ENCODE measurements at regions not wholly inside any gene's neighbourhood (a gene's known extent, or its start where the extent isn't known, plus 50 kb on each side); places are given as distances from the start of the nearest gene placed in this dataset.
A peak's percentile ranks its signal among the peaks of the same experiment; 100 is the strongest.
"Not testable (repeated sequence)": the region's sequence is repeated elsewhere in the genome, so short reads cannot be mapped to it uniquely, and the experiment has no call there.

GRCh38 chr1:186775881-186776560 lies 52.7 kb upstream of the PLA2G4A start:
- H3K36me3 Mint-ChIP-seq (ENCODE audit: low read depth) = no peaks in the 10 kb centered on the region
- H3K9me3 Mint-ChIP-seq = no peaks in the 10 kb centered on the region
- no peak for DNase-seq
- intact Hi-C loops (cut with micrococcal nuclease) = no loop called here
- H3K4me3 Mint-ChIP-seq = no peak overlapping the region
- no peak overlapping the region for H3K27ac Mint-ChIP-seq
- peaks cover 3% of the 10 kb centered on the region for H3K4me1 Mint-ChIP-seq
- peaks cover 11% of the 10 kb centered on the region for H3K27me3 Mint-ChIP-seq

GRCh38 chr1:186775036-186775435 lies 53.7 kb upstream of the PLA2G4A start:
- DNase-seq = no peak
- H3K27ac Mint-ChIP-seq = no peak overlapping the region
- no peak overlapping the region for H3K4me3 Mint-ChIP-seq
- no peaks in the 10 kb centered on the region for H3K36me3 Mint-ChIP-seq (ENCODE audit: low read depth)
- peaks cover 3% of the 10 kb centered on the region for H3K4me1 Mint-ChIP-seq
- H3K9me3 Mint-ChIP-seq = no peaks in the 10 kb centered on the region
- peaks cover 9% of the 10 kb centered on the region for H3K27me3 Mint-ChIP-seq
- intact Hi-C loops (cut with micrococcal nuclease) = no loop called here

GRCh38 chr1:186772228-186772627 lies 56.5 kb upstream of the PLA2G4A start:
- DNase-seq = no peak
- Mint-ChIP-seq H3K9me3 (no peaks in the 10 kb centered on the region), H3K27ac (no peak overlapping the region), H3K27me3 (peaks cover 9% of the 10 kb centered on the region), H3K4me3 (no peak overlapping the region), H3K36me3 (ENCODE audit: low read depth) (no peaks in the 10 kb centered on the region), H3K4me1 (peaks cover 3% of the 10 kb centered on the region)
- intact Hi-C loops (cut with micrococcal nuclease) = no loop called here

- H3K4me1 Mint-ChIP-seq = no peaks in the 10 kb centered on the region
- peaks cover 3% of the 10 kb centered on the region for H3K27me3 Mint-ChIP-seq
- no peak overlapping the region for H3K4me3 Mint-ChIP-seq
- intact Hi-C loops (cut with micrococcal nuclease) = no loop called here
- no peaks in the 10 kb centered on the region for H3K36me3 Mint-ChIP-seq (ENCODE audit: low read depth)
- no peaks in the 10 kb centered on the region for H3K9me3 Mint-ChIP-seq
- no peak for DNase-seq
- no peak overlapping the region for H3K27ac Mint-ChIP-seq
Measured at GRCh38 chr1:186770421-186770820, 58.3 kb upstream of the PLA2G4A start.

- Mint-ChIP-seq H3K4me3 (no peak overlapping the region), H3K9me3 (no peaks in the 10 kb centered on the region), H3K4me1 (no peaks in the 10 kb centered on the region), H3K36me3 (ENCODE audit: low read depth) (no peaks in the 10 kb centered on the region), H3K27ac (no peak overlapping the region), H3K27me3 (peaks cover 3% of the 10 kb centered on the region)
- intact Hi-C loops (cut with micrococcal nuclease) = no loop called here
- DNase-seq = no peak
Measured at GRCh38 chr1:186768906-186769305, 59.8 kb upstream of the PLA2G4A start.

GRCh38 chr1:186765446-186765845 lies 63.3 kb upstream of the PLA2G4A start:
- intact Hi-C loops (cut with micrococcal nuclease) = loop anchor here (2.0 kb wide), 1 partner anchor 25 kb away; no protein-coding TSS in a partner anchor
- Mint-ChIP-seq H3K4me1 (peaks cover 4% of the 10 kb centered on the region), H3K4me3 (no peak overlapping the region), H3K27ac (no peak overlapping the region), H3K36me3 (ENCODE audit: low read depth) (no peaks in the 10 kb centered on the region), H3K27me3 (peaks cover 5% of the 10 kb centered on the region), H3K9me3 (no peaks in the 10 kb centered on the region)
- DNase-seq = no peak

- H3K4me1 Mint-ChIP-seq = peaks cover 4% of the 10 kb centered on the region
- H3K27ac Mint-ChIP-seq = no peak overlapping the region
- no peak for DNase-seq
- no peaks in the 10 kb centered on the region for H3K36me3 Mint-ChIP-seq (ENCODE audit: low read depth)
- no peak overlapping the region for H3K4me3 Mint-ChIP-seq
- intact Hi-C loops (cut with micrococcal nuclease) = no loop called here
- peaks cover 3% of the 10 kb centered on the region for H3K9me3 Mint-ChIP-seq
- peaks cover 2% of the 10 kb centered on the region for H3K27me3 Mint-ChIP-seq
Measured at GRCh38 chr1:186763107-186763506, 65.6 kb upstream of the PLA2G4A start.

- Mint-ChIP-seq H3K4me3 (no peak overlapping the region), H3K27ac (no peak overlapping the region), H3K27me3 (peaks cover 2% of the 10 kb centered on the region), H3K4me1 (peaks cover 4% of the 10 kb centered on the region), H3K36me3 (ENCODE audit: low read depth) (no peaks in the 10 kb centered on the region), H3K9me3 (peaks cover 3% of the 10 kb centered on the region)
- intact Hi-C loops (cut with micrococcal nuclease) = no loop called here
- no peak for DNase-seq
Measured at GRCh38 chr1:186762653-186763052, 66.1 kb upstream of the PLA2G4A start.

GRCh38 chr1:186761358-186761757 lies 67.4 kb upstream of the PLA2G4A start:
- H3K36me3 Mint-ChIP-seq (ENCODE audit: low read depth) = no peaks in the 10 kb centered on the region
- H3K27ac Mint-ChIP-seq = no peak overlapping the region
- H3K27me3 Mint-ChIP-seq = peaks cover 3% of the 10 kb centered on the region
- DNase-seq = peak; percentile 10
- intact Hi-C loops (cut with micrococcal nuclease) = no loop called here
- peaks cover 4% of the 10 kb centered on the region for H3K9me3 Mint-ChIP-seq
- H3K4me1 Mint-ChIP-seq = peaks cover 4% of the 10 kb centered on the region
- no peak overlapping the region for H3K4me3 Mint-ChIP-seq

GRCh38 chr1:186760446-186760845 lies 68.3 kb upstream of the PLA2G4A start:
- Mint-ChIP-seq H3K4me1 (peaks cover 4% of the 10 kb centered on the region), H3K36me3 (ENCODE audit: low read depth) (no peaks in the 10 kb centered on the region), H3K4me3 (no peak overlapping the region), H3K27ac (no peak overlapping the region), H3K9me3 (peaks cover 6% of the 10 kb centered on the region), H3K27me3 (peaks cover 6% of the 10 kb centered on the region)
- intact Hi-C loops (cut with micrococcal nuclease) = no loop called here
- DNase-seq = no peak

GRCh38 chr1:186758896-186759606 lies 69.7 kb upstream of the PLA2G4A start:
- H3K36me3 Mint-ChIP-seq (ENCODE audit: low read depth); H3K27me3 Mint-ChIP-seq; H3K4me1 Mint-ChIP-seq; H3K4me3 Mint-ChIP-seq; intact Hi-C loops (cut with micrococcal nuclease); DNase-seq; H3K9me3 Mint-ChIP-seq; H3K27ac Mint-ChIP-seq: not testable (repeated sequence)

GRCh38 chr1:186757851-186758250 lies 70.9 kb upstream of the PLA2G4A start:
- H3K27ac Mint-ChIP-seq = no peak overlapping the region
- intact Hi-C loops (cut with micrococcal nuclease) = no loop called here
- H3K4me1 Mint-ChIP-seq = no peaks in the 10 kb centered on the region
- no peaks in the 10 kb centered on the region for H3K36me3 Mint-ChIP-seq (ENCODE audit: low read depth)
- peaks cover 6% of the 10 kb centered on the region for H3K27me3 Mint-ChIP-seq
- no peak for DNase-seq
- H3K9me3 Mint-ChIP-seq = peaks cover 6% of the 10 kb centered on the region
- no peak overlapping the region for H3K4me3 Mint-ChIP-seq

GRCh38 chr1:186754542-186755145 lies 74.1 kb upstream of the PLA2G4A start:
- Mint-ChIP-seq H3K4me3 (no peak overlapping the region), H3K36me3 (ENCODE audit: low read depth) (no peaks in the 10 kb centered on the region), H3K4me1 (no peaks in the 10 kb centered on the region), H3K27me3 (peaks cover 4% of the 10 kb centered on the region), H3K27ac (no peak overlapping the region), H3K9me3 (peaks cover 3% of the 10 kb centered on the region)
- DNase-seq = no peak
- intact Hi-C loops (cut with micrococcal nuclease) = no loop called here

GRCh38 chr1:186753241-186753640 lies 73.0 kb upstream of the PTGS2 start:
- Mint-ChIP-seq H3K9me3 (peaks cover 8% of the 10 kb centered on the region), H3K27ac (no peak overlapping the region), H3K4me1 (no peaks in the 10 kb centered on the region), H3K27me3 (peaks cover 4% of the 10 kb centered on the region), H3K4me3 (no peak overlapping the region), H3K36me3 (ENCODE audit: low read depth) (no peaks in the 10 kb centered on the region)
- intact Hi-C loops (cut with micrococcal nuclease) = no loop called here
- no peak for DNase-seq
